ENCODE measurements at regions not wholly inside any gene's neighbourhood (a gene's known extent, or its start where the extent isn't known, plus 50 kb on each side); places are given as distances from the start of the nearest gene placed in this dataset.

- no peak for TF ChIP-seq ARNTL (CRISPR knock-in tag; IDR thresholded peaks at IDR 0.05; ENCODE audit: borderline replicate concordance, low read depth)
- no peak for TF ChIP-seq BACH2 (CRISPR knock-in tag; IDR thresholded peaks at IDR 0.05; ENCODE audit: borderline replicate concordance)
- TF ChIP-seq PATZ1 (CRISPR knock-in tag; IDR thresholded peaks at IDR 0.05; ENCODE audit: borderline replicate concordance) = no peak
- no peak for TF ChIP-seq PPARA (CRISPR knock-in tag; IDR thresholded peaks at IDR 0.05; ENCODE audit: borderline replicate concordance)
- no peak for TF ChIP-seq ZFP3 (CRISPR knock-in tag; IDR thresholded peaks at IDR 0.05)
- no peak for TF ChIP-seq CSDC2 (CRISPR knock-in tag; IDR thresholded peaks at IDR 0.05)
- TF ChIP-seq ZNF70 (CRISPR knock-in tag; IDR thresholded peaks at IDR 0.05) = no peak
- TF ChIP-seq CSRNP3 (CRISPR knock-in tag; IDR thresholded peaks at IDR 0.05) = no peak
- TF ChIP-seq POU6F1 (CRISPR knock-in tag; IDR thresholded peaks at IDR 0.05; ENCODE audit: borderline replicate concordance, low read depth) = no peak
- no peak for TF ChIP-seq ZFP30 (CRISPR knock-in tag; IDR thresholded peaks at IDR 0.05)
- TF ChIP-seq TOX (CRISPR knock-in tag; IDR thresholded peaks at IDR 0.05; ENCODE audit: borderline replicate concordance) = no peak
- no peak for TF ChIP-seq RARB (CRISPR knock-in tag; IDR thresholded peaks at IDR 0.05)
- TF ChIP-seq TCF4 (CRISPR knock-in tag; IDR thresholded peaks at IDR 0.05; ENCODE audit: borderline replicate concordance) = no peak
Measured at GRCh38 chr6:143592335-143592734, 80.8 kb upstream of the FUCA2 start.
